GM21390 (cell line): ENCODE measurements at regions not wholly inside any gene's neighbourhood (a gene's known extent, or its start where the extent isn't known, plus 50 kb on each side); places are given as distances from the start of the nearest gene placed in this dataset.

Experiments
- ATAC-seq: cut with Tn5 transposase; IDR thresholded peaks from one replicate; pipeline ENCODE4 v1.9.1; 2021; ENCODE audit not compliant: unreplicated experiment

- no peak for ATAC-seq
These were observed 105.7 kb upstream of the TEX51 start for GRCh38 chr2:126792993-126793392.

- no peak for ATAC-seq
These were observed 104.6 kb upstream of the TEX51 start for GRCh38 chr2:126793885-126794613.

- no peak for ATAC-seq
These were observed 103.0 kb upstream of the TEX51 start for GRCh38 chr2:126795656-126796055.

- no peak for ATAC-seq
These were observed 101.6 kb upstream of the TEX51 start for GRCh38 chr2:126796931-126797621.

GRCh38 chr2:126797622-126798275 lies 100.9 kb upstream of the TEX51 start:
- ATAC-seq, result no peak

- no peak for ATAC-seq
These were observed 100.2 kb upstream of the TEX51 start for GRCh38 chr2:126798276-126799140.

GRCh38 chr2:126799301-126799700 lies 99.4 kb upstream of the TEX51 start:
- ATAC-seq, result no peak

- ATAC-seq, result no peak
These were observed 97.2 kb upstream of the TEX51 start for GRCh38 chr2:126801473-126801872.

GRCh38 chr2:126802316-126802715 lies 96.4 kb upstream of the TEX51 start:
- no peak for ATAC-seq

- no peak for ATAC-seq
These were observed 95.8 kb upstream of the TEX51 start for GRCh38 chr2:126802774-126803433.

- ATAC-seq, result no peak
These were observed 95.3 kb upstream of the TEX51 start for GRCh38 chr2:126803434-126803775.

- no peak for ATAC-seq
These were observed 94.3 kb upstream of the TEX51 start for GRCh38 chr2:126804347-126804746.

- no peak for ATAC-seq
These were observed 89.8 kb upstream of the TEX51 start for GRCh38 chr2:126808929-126809328.

- ATAC-seq, result no peak
These were observed 89.3 kb upstream of the TEX51 start for GRCh38 chr2:126809340-126809739.

- no peak for ATAC-seq
These were observed 88.7 kb upstream of the TEX51 start for GRCh38 chr2:126810001-126810400.

- no peak for ATAC-seq
These were observed 87.6 kb upstream of the TEX51 start for GRCh38 chr2:126811101-126811500.

GRCh38 chr2:126817172-126817571 lies 81.5 kb upstream of the TEX51 start:
- ATAC-seq, result no peak

GRCh38 chr2:126822115-126822514 lies 76.6 kb upstream of the TEX51 start:
- no peak for ATAC-seq

GRCh38 chr2:126822921-126823320 lies 75.8 kb upstream of the TEX51 start:
- ATAC-seq, result no peak

- no peak for ATAC-seq
These were observed 74.7 kb upstream of the TEX51 start for GRCh38 chr2:126823951-126824350.

GRCh38 chr2:126824663-126825062 lies 74.0 kb upstream of the TEX51 start:
- ATAC-seq, result no peak
